ENCODE measurements at regions not wholly inside any gene's neighbourhood (a gene's known extent, or its start where the extent isn't known, plus 50 kb on each side); places are given as distances from the start of the nearest gene placed in this dataset.

DNA sequence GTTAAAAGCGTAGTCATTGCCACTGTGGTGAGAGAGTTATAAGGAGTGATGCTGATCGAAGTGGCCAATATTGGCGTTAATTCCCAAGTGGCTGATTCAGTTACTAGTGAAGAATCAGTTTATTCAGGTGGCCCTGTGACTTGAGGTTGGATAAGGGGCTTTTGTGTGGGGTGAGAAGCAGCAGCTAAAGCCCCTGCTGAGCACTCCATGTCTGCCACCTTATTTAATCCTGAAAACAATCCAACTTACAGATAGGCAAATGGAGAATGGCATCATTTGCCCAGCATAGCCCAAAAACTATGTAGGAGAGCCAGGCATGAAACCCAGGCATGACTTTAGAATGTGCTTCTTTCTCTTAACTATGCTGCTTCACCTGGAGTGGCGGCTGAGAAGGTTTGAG, 222.8 kb upstream of the KLF6 start:
- TF ChIP-seq, protein P1, sequence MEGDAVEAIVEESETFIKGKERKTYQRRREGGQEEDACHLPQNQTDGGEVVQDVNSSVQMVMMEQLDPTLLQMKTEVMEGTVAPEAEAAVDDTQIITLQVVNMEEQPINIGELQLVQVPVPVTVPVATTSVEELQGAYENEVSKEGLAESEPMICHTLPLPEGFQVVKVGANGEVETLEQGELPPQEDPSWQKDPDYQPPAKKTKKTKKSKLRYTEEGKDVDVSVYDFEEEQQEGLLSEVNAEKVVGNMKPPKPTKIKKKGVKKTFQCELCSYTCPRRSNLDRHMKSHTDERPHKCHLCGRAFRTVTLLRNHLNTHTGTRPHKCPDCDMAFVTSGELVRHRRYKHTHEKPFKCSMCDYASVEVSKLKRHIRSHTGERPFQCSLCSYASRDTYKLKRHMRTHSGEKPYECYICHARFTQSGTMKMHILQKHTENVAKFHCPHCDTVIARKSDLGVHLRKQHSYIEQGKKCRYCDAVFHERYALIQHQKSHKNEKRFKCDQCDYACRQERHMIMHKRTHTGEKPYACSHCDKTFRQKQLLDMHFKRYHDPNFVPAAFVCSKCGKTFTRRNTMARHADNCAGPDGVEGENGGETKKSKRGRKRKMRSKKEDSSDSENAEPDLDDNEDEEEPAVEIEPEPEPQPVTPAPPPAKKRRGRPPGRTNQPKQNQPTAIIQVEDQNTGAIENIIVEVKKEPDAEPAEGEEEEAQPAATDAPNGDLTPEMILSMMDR (conservative IDR thresholded peaks at IDR 0.05), result no peak
- H3K27ac ChIP-seq, result no peak overlapping the region

DNA sequence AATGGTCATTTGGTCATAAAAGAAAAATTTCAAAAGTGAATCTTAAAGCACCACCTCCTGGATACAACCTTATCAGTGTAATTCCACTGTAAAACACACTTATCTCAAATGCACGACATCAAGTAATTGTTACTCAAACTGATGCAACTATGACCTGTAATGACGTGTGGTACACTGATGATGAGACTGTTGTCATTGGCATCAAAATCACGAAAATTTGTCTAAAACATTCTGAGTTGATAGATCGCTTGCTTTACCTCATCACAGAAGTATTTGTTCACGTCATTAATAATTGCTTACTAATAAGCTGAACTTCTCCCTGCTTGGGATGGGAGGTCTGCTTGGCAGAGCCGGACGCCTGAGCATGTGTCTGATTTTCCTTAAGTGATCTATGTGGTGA, 221.8 kb upstream of the KLF6 start:
- TF ChIP-seq, protein P1 (conservative IDR thresholded peaks at IDR 0.05), result no peak
- no peak overlapping the region for H3K27ac ChIP-seq

DNA sequence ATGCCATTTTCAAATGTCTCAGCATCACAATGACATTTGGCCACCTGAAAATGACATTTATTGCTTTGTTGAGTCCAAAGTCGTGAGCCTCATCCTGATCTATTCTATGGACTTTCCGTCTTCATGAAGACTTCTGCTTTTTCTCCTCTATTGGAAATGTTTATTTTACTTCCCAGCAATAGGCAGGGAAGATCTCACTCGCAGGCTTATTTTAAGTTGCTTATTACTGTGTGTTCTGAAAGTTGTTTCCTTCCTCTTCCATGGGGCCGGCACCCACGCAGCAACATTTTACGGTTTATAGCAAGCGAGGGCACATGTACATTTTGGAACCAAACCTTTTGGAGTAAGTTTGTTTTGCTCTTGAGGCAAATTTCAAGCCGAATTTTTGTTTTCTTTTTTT, 221.0 kb upstream of the KLF6 start:
- TF ChIP-seq, protein P1 (conservative IDR thresholded peaks at IDR 0.05), result no peak
- no peak overlapping the region for H3K27ac ChIP-seq

DNA sequence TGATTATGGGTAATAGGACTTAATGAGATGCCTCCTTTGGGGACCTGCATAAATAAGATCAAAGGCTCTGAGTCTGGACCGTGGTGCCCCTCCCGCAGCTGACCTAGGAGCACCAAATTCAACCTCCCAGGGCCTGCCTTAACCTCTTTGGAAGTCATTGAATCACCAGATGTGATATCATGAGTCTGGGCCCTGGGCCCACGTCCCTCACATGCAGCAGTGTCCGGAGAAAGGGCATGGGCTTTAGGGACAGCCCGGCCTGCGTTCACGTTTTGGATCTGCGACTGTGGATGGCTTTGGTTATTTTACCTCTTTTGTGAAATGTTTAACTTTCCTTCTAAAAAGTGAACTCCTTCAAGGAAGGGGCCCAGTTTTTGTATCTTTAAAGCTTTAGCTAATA, 220.0 kb upstream of the KLF6 start:
- no peak overlapping the region for H3K27ac ChIP-seq
- TF ChIP-seq, protein P1 (conservative IDR thresholded peaks at IDR 0.05), result no peak

DNA sequence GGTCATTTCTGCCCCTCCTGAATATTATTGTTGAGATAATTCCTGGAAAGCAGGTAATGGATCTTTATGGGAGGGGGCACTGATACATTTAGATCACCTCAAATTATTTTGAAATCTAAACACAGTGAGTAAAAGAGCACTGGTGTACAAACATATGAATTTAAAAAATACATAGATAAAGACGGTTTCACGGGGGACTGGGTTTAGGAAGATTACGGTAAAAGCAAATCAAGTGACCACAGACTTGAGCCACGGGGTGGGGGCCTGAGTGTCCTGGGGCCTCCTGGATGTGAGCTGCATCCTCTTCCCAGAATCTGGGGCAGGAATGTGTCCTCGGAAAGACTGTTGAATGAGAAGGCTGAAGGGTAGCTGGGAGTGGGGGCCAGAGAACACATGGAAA, 219.1 kb upstream of the KLF6 start:
- TF ChIP-seq, protein P1 (conservative IDR thresholded peaks at IDR 0.05), result no peak
- no peak overlapping the region for H3K27ac ChIP-seq

DNA sequence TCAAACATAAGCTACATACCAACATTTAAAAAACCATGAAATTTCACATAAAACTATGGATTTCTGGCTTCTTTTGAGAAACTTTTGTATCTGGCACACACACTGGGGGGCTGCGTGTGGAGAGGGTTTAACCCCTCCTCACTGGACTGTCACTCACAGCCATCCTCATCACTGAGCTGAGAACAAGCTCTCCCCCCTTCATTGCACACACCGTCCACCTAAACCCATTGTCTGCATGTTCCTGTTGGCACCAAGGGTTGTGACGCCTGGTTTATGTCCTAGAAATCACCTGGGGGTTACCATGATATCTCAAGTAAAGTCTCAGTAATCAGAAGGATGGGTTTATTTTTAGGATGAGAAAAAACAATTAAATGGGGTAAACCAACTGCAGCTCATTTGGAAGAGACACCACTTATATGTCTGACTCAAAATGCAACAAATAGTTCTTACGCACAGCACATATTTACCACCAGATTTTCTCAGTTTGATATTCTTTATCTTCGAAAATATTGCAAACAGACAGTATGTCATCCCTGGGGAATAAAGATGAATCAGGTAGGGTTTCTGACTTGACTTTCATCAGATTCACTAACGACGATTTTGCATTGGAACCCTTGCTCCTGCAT, 218.5 kb upstream of the KLF6 start:
- no peak overlapping the region for H3K27ac ChIP-seq
- TF ChIP-seq, protein P1 (conservative IDR thresholded peaks at IDR 0.05), result no peak

DNA sequence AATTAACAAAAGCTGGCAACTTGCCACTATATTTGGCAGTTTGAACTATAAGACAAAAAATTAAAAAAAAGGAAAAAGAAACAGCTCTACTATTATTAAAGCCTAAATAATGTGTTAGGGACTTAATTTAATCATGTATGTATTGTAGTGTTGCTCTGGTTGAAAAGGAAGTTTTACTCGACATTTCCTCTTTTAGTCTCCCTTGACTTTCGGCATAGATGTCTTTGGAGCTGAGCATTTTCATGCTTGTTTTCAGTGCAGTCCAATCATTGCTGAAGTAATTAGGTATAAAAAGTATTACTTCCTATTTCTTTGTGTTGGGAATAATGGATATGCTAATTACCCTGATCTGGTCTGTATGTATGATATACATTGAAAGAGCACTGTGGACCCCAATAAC, 216.8 kb upstream of the KLF6 start:
- TF ChIP-seq, protein P1 (conservative IDR thresholded peaks at IDR 0.05), result no peak
- H3K27ac ChIP-seq, result no peak overlapping the region

Data from VCaP (cell line).